H1 (cell line): ENCODE measurements at regions not wholly inside any gene's neighbourhood (a gene's known extent, or its start where the extent isn't known, plus 50 kb on each side); places are given as distances from the start of the nearest gene placed in this dataset.

ENCODE experiments used
- CEBPB ChIP-seq: IDR thresholded peaks from 2 replicates; pipeline ENCODE4 v1.6.1; 2012; ENCODE audit warnings: low read depth, low read length
- TF ChIP-seq, protein P1 (sequence below): IDR thresholded peaks from 2 replicates; pipeline ENCODE4 v1.6.1; 2012; ENCODE audit warnings: low read length, inconsistent platforms

DNA sequence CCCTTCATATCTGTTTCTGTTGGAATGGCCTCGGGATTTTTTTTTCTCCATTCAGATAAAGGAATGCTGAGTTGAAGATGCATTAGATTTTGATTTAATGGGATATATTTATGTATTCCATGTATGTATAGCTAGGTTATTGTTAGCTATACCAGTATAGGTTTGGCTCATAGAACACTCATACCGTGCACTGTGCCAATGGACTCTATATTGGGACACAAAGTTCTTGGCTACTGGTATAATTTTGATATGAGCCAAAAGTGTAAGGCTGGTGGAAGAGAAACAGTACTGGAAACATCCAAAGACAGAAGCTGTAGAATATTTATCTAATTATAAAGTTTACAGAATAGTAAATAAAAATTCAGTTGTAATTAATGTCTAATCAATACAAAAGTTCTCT lies 1912.1 kb downstream of the STIM2 start (continued):
- TF ChIP-seq, protein P1, sequence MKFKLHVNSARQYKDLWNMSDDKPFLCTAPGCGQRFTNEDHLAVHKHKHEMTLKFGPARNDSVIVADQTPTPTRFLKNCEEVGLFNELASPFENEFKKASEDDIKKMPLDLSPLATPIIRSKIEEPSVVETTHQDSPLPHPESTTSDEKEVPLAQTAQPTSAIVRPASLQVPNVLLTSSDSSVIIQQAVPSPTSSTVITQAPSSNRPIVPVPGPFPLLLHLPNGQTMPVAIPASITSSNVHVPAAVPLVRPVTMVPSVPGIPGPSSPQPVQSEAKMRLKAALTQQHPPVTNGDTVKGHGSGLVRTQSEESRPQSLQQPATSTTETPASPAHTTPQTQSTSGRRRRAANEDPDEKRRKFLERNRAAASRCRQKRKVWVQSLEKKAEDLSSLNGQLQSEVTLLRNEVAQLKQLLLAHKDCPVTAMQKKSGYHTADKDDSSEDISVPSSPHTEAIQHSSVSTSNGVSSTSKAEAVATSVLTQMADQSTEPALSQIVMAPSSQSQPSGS, result no peak
- TF ChIP-seq CEBPB, result no peak
